Kidney epithelial cell (primary cell): ENCODE measurements at regions not wholly inside any gene's neighbourhood (a gene's known extent, or its start where the extent isn't known, plus 50 kb on each side); places are given as distances from the start of the nearest gene placed in this dataset.

ENCODE experiments used
- DNase-seq: peaks from one replicate; pipeline ENCODE4 v3.0.0-alpha.2; 2010; ENCODE audit warnings: low read depth
- H3K27me3 ChIP-seq: 2 replicates; pipeline ENCODE4 v1.6.0; 2011; ENCODE audit warnings: low read length; ENCODE audit not compliant: control insufficient read depth, insufficient read depth
- H3K36me3 ChIP-seq: 2 replicates; pipeline ENCODE4 v1.5.1; 2011; ENCODE audit warnings: low read length; ENCODE audit not compliant: control insufficient read depth, insufficient read depth
- H3K4me3 ChIP-seq: 2 replicates; pipeline ENCODE4 v1.5.1; 2011; ENCODE audit warnings: low read depth, mild to moderate bottlenecking, control low read depth, low read length
- CTCF ChIP-seq: IDR thresholded peaks from 2 replicates; pipeline ENCODE4 v1.5.1; 2011; ENCODE audit warnings: mild to moderate bottlenecking, moderate library complexity, low read length, control low read depth, inconsistent platforms; ENCODE audit not compliant: insufficient read depth, poor library complexity, severe bottlenecking

- DNase-seq = no peak
- TF ChIP-seq CTCF = no peak
- Histone ChIP-seq H3K36me3 (no peaks in the 10 kb centered on the region), H3K4me3 (no peak overlapping the region), H3K27me3 (no peaks in the 10 kb centered on the region)
Observed at GRCh38 chr4:132893787-132894186, 255.3 kb upstream of the PCDH10 start.

- no peak for TF ChIP-seq CTCF
- Histone ChIP-seq H3K27me3 (no peaks in the 10 kb centered on the region), H3K4me3 (no peak overlapping the region), H3K36me3 (no peaks in the 10 kb centered on the region)
- DNase-seq = no peak
Observed at GRCh38 chr4:132901224-132901623, 247.9 kb upstream of the PCDH10 start.

GRCh38 chr4:132910229-132910748 lies 238.8 kb upstream of the PCDH10 start:
- H3K36me3 ChIP-seq = no peaks in the 10 kb centered on the region
- no peaks in the 10 kb centered on the region for H3K27me3 ChIP-seq
- no peak for TF ChIP-seq CTCF
- no peak for DNase-seq
- no peak overlapping the region for H3K4me3 ChIP-seq

GRCh38 chr4:132918096-132918495 lies 231.0 kb upstream of the PCDH10 start:
- Histone ChIP-seq H3K27me3 (no peaks in the 10 kb centered on the region), H3K36me3 (no peaks in the 10 kb centered on the region), H3K4me3 (no peak overlapping the region)
- TF ChIP-seq CTCF = no peak
- DNase-seq = no peak

GRCh38 chr4:132923516-132923915 lies 225.6 kb upstream of the PCDH10 start:
- Histone ChIP-seq H3K4me3 (no peak overlapping the region), H3K27me3 (no peaks in the 10 kb centered on the region), H3K36me3 (no peaks in the 10 kb centered on the region)
- no peak for DNase-seq
- no peak for TF ChIP-seq CTCF

GRCh38 chr4:132934911-132935310 lies 214.2 kb upstream of the PCDH10 start:
- Histone ChIP-seq H3K36me3 (no peaks in the 10 kb centered on the region), H3K27me3 (no peaks in the 10 kb centered on the region), H3K4me3 (no peak overlapping the region)
- TF ChIP-seq CTCF = no peak
- no peak for DNase-seq
